ENCODE measurements at regions not wholly inside any gene's neighbourhood (a gene's known extent, or its start where the extent isn't known, plus 50 kb on each side); places are given as distances from the start of the nearest gene placed in this dataset.
"Not testable (repeated sequence)": the region's sequence is repeated elsewhere in the genome, so short reads cannot be mapped to it uniquely, and the experiment has no call there.

DNA sequence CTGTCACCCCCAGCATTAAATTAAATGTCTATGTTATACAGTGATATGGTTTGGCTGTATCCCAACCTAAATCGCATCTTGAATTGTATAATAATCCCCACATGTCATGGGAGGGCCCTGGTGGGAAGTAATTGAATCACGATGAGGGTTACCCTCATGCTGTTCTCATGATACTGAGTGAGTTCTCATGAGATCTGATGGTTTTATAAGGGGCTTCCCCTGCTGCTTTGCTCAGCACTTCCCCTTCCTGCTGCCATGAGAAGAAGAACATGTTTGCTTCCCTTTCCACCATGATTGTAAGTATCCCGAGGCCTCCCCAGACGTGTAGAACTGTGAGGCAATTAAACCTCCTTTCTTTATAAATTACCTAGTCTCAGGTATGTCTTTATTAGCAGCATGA lies 445.7 kb downstream of the MRPL39 start:
- Histone ChIP-seq H3K36me3 (ENCODE audit: insufficient read depth, low read length) (no peaks in the 10 kb centered on the region), H3K9ac (ENCODE audit: low read length) (no peak overlapping the region), H3F3A (ENCODE audit: insufficient read depth, low read length, poor library complexity, severe bottlenecking) (no peaks in the 10 kb centered on the region), H3K79me2 (replicated peaks; ENCODE audit: insufficient read depth, low read length) (no peaks in the 10 kb centered on the region), H3K27me3 (ENCODE audit: insufficient read depth, low read depth, low read length) (no peaks in the 10 kb centered on the region), H4K20me1 (ENCODE audit: insufficient read depth) (no peaks in the 10 kb centered on the region), H3K9me3 (ENCODE audit: low read length) (no peaks in the 10 kb centered on the region), H3K27ac (ENCODE audit: low read length) (no peak overlapping the region), H3K9me2 (ENCODE audit: insufficient read depth, low read length) (no peaks in the 10 kb centered on the region), H2AFZ (ENCODE audit: low read depth, low read length) (no peak overlapping the region), H3K4me3 (ENCODE audit: low read length) (no peak overlapping the region), H3K4me2 (ENCODE audit: low read length) (no peak overlapping the region)
- TF ChIP-seq CTCF (IDR thresholded peaks at IDR 0.05; ENCODE audit: poor library complexity, severe bottlenecking) (no peak), EZH2 (IDR thresholded peaks at IDR 0.05; ENCODE audit: borderline replicate concordance, insufficient read depth, low read length, poor library complexity, severe bottlenecking) (no peak), MXI1 (conservative IDR thresholded peaks at IDR 0.05; ENCODE audit: poor library complexity, severe bottlenecking) (no peak), POLR2AphosphoS5 (IDR thresholded peaks at IDR 0.05) (no peak), RAD21 (conservative IDR thresholded peaks at IDR 0.05) (no peak), EP300 (conservative IDR thresholded peaks at IDR 0.05; ENCODE audit: poor library complexity, severe bottlenecking) (no peak)
- TF ChIP-seq, protein P1, sequence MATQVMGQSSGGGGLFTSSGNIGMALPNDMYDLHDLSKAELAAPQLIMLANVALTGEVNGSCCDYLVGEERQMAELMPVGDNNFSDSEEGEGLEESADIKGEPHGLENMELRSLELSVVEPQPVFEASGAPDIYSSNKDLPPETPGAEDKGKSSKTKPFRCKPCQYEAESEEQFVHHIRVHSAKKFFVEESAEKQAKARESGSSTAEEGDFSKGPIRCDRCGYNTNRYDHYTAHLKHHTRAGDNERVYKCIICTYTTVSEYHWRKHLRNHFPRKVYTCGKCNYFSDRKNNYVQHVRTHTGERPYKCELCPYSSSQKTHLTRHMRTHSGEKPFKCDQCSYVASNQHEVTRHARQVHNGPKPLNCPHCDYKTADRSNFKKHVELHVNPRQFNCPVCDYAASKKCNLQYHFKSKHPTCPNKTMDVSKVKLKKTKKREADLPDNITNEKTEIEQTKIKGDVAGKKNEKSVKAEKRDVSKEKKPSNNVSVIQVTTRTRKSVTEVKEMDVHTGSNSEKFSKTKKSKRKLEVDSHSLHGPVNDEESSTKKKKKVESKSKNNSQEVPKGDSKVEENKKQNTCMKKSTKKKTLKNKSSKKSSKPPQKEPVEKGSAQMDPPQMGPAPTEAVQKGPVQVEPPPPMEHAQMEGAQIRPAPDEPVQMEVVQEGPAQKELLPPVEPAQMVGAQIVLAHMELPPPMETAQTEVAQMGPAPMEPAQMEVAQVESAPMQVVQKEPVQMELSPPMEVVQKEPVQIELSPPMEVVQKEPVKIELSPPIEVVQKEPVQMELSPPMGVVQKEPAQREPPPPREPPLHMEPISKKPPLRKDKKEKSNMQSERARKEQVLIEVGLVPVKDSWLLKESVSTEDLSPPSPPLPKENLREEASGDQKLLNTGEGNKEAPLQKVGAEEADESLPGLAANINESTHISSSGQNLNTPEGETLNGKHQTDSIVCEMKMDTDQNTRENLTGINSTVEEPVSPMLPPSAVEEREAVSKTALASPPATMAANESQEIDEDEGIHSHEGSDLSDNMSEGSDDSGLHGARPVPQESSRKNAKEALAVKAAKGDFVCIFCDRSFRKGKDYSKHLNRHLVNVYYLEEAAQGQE (IDR thresholded peaks at IDR 0.05; ENCODE audit: borderline replicate concordance), result no peak

DNA sequence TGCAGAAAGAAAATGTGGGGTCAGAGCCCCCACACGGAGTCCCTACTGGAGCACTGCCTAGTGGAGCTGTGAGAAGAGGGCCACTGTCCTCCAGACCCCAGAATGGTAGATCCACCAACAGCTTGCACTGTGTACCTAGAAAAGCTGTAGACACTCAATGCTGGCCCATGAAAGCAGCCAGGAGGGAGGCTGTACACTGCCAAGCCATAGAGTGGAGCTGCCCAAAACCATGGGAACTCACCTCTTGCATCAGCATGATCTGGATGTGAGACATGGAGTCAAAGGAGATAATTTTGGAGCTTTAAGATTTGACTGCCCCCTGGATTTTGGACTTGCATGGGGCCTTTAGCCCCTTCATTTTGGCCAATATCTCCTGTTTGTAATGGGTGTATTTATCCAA lies 452.3 kb downstream of the MRPL39 start:
- H3K4me2 ChIP-seq (ENCODE audit: low read length); H3K9ac ChIP-seq (ENCODE audit: low read length); H4K20me1 ChIP-seq (ENCODE audit: insufficient read depth); H3K27me3 ChIP-seq (ENCODE audit: insufficient read depth, low read depth, low read length); H3K36me3 ChIP-seq (ENCODE audit: insufficient read depth, low read length); H3F3A ChIP-seq (ENCODE audit: insufficient read depth, low read length, poor library complexity, severe bottlenecking); H3K79me2 ChIP-seq (replicated peaks; ENCODE audit: insufficient read depth, low read length); H2AFZ ChIP-seq (ENCODE audit: low read depth, low read length); H3K27ac ChIP-seq (ENCODE audit: low read length); H3K9me2 ChIP-seq (ENCODE audit: insufficient read depth, low read length); H3K4me3 ChIP-seq (ENCODE audit: low read length); H3K9me3 ChIP-seq (ENCODE audit: low read length): not testable (repeated sequence)

DNA sequence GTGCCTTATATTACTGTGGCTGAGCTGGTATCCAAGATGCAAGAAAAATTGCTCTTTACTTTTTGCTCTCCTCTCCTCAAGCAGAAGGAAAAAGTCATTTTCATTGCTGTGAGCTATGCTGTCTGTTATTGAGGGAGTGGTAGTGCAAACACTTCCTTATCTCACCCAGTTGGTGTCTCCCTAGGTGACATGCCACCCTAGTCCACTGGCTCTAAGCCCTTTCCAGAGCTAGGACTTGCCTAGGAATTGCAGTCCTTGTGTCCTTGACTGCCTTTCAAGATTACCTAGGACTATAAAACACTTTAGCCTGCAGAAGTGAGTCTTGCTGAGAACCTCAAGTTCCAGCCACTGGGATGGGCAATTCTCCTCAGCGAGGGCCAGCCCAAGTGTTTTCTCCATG lies 458.3 kb downstream of the MRPL39 start:
- peaks cover 6% of the 10 kb centered on the region for H3K27me3 ChIP-seq (ENCODE audit: insufficient read depth, low read depth, low read length)
- H3F3A ChIP-seq (ENCODE audit: insufficient read depth, low read length, poor library complexity, severe bottlenecking), result no peaks in the 10 kb centered on the region
- no peaks in the 10 kb centered on the region for H4K20me1 ChIP-seq (ENCODE audit: insufficient read depth)
- H2AFZ ChIP-seq (ENCODE audit: low read depth, low read length), result no peak overlapping the region
- no peak overlapping the region for H3K27ac ChIP-seq (ENCODE audit: low read length)
- H3K79me2 ChIP-seq (replicated peaks; ENCODE audit: insufficient read depth, low read length), result no peaks in the 10 kb centered on the region
- no peak overlapping the region for H3K4me2 ChIP-seq (ENCODE audit: low read length)
- no peaks in the 10 kb centered on the region for H3K9me3 ChIP-seq (ENCODE audit: low read length)
- H3K9ac ChIP-seq (ENCODE audit: low read length), result no peak overlapping the region
- H3K36me3 ChIP-seq (ENCODE audit: insufficient read depth, low read length), result no peaks in the 10 kb centered on the region
- no peak for TF ChIP-seq EP300 (conservative IDR thresholded peaks at IDR 0.05; ENCODE audit: poor library complexity, severe bottlenecking)
- no peak for TF ChIP-seq MXI1 (conservative IDR thresholded peaks at IDR 0.05; ENCODE audit: poor library complexity, severe bottlenecking)
- TF ChIP-seq POLR2AphosphoS5 (IDR thresholded peaks at IDR 0.05), result no peak
- TF ChIP-seq SMC3 (conservative IDR thresholded peaks at IDR 0.05; ENCODE audit: poor library complexity), result no peak
- no peak for TF ChIP-seq EZH2 (IDR thresholded peaks at IDR 0.05; ENCODE audit: borderline replicate concordance, insufficient read depth, low read length, poor library complexity, severe bottlenecking)
- TF ChIP-seq, protein P1 (IDR thresholded peaks at IDR 0.05; ENCODE audit: borderline replicate concordance), result no peak
- TF ChIP-seq RAD21 (conservative IDR thresholded peaks at IDR 0.05), result no peak
- no peak for TF ChIP-seq TAF1 (IDR thresholded peaks at IDR 0.05; ENCODE audit: low read depth)
- no peak for TF ChIP-seq CTCF (IDR thresholded peaks at IDR 0.05; ENCODE audit: poor library complexity, severe bottlenecking)
- no peak overlapping the region for H3K4me3 ChIP-seq (ENCODE audit: low read length)
- no peaks in the 10 kb centered on the region for H3K9me2 ChIP-seq (ENCODE audit: insufficient read depth, low read length)

All from neural cell (in vitro differentiated cells).